A549 (cell line): ENCODE measurements at regions not wholly inside any gene's neighbourhood (a gene's known extent, or its start where the extent isn't known, plus 50 kb on each side); places are given as distances from the start of the nearest gene placed in this dataset.
A peak's percentile ranks its signal among the peaks of the same experiment; 100 is the strongest.

Source experiments
- ATAC-seq, 2 experiments: fragments of 200-7000 bp in 1 of 2; fragments of >200 bp in 1 of 2; cut with Nextera tagmentation in 1 of 2; cut with Tn5 transposase in 1 of 2; 3 replicates each; pipeline versions ENCODE4 v1.8.0 to v1.9.1; 2018 to 2020; ENCODE audit warnings: mild to moderate bottlenecking in 1 of 2, moderate library complexity in 1 of 2
- CTCF ChIA-PET: fragments of 300-600 bp; sonication (Branson Sonifier 250); formaldehyde crosslinking; extraction: SDS; loops from one replicate; lab custom pipeline; 2021; ENCODE audit warnings: antibody characterized with exemption, inconsistent platforms; lab: Yijun Ruan, JAX
- POLR2A ChIA-PET: fragments of 350-600 bp; formaldehyde crosslinking; extraction: SDS; loops from one replicate; lab custom pipeline; 2021; ENCODE audit warnings: antibody characterized with exemption, inconsistent platforms; lab: Yijun Ruan, JAX
- DNase-seq, 2 experiments: peaks; one replicate each; pipeline versions ENCODE4 v3.0.0 to v3.0.0-alpha.2; 2011 to 2016; ENCODE audit warnings: low read depth in 1 of 2, low spot score in 1 of 2
- FAIRE-seq: peaks from 2 replicates; lab custom pipeline; 2011; peaks lifted over from hg19 to GRCh38; lab: Jason Lieb, UNC
- H3K27ac ChIP-seq, 2 experiments: fragments of >200 bp; sonication (Bioruptor Twin); formaldehyde crosslinking; 3 replicates each; pipeline ENCODE4 v1.5.1; 2016 to 2017
- H3K4me1 ChIP-seq: fragments of >200 bp; sonication (Bioruptor Twin); formaldehyde crosslinking; 3 replicates; pipeline ENCODE4 v1.6.1; 2016
- H3K4me2 ChIP-seq: fragments of >200 bp; sonication (Bioruptor Twin); formaldehyde crosslinking; 3 replicates; pipeline ENCODE4 v1.6.1; 2016
- H3K4me3 ChIP-seq: fragments of >200 bp; sonication (Bioruptor Twin); formaldehyde crosslinking; 3 replicates; pipeline ENCODE4 v1.5.1; 2016
- H3K9me3 ChIP-seq: fragments of >200 bp; sonication (Bioruptor Twin); formaldehyde crosslinking; 3 replicates; pipeline ENCODE4 v1.6.1; 2016
- EHMT2 ChIP-seq: fragments of 200-600 bp; sonication (generic); IDR thresholded peaks from 2 replicates; pipeline ENCODE4 v1.6.1; 2016; ENCODE audit warnings: antibody characterized with exemption, low read depth, mild to moderate bottlenecking, moderate library complexity
- FOSB ChIP-seq: fragments of 250-450 bp; sonication (Bioruptor Pico); IDR thresholded peaks from 2 replicates; pipeline ENCODE4 v1.5.0; 2020; ENCODE audit warnings: mild to moderate bottlenecking, moderate library complexity
- FOXS1 ChIP-seq: fragments of 250-450 bp; sonication (Bioruptor Pico); IDR thresholded peaks from 2 replicates; pipeline ENCODE4 v1.5.0; 2020; ENCODE audit warnings: mild to moderate bottlenecking, moderate library complexity
- GATA3 ChIP-seq: IDR thresholded peaks from 2 replicates; pipeline ENCODE4 v1.6.1; 2012; ENCODE audit warnings: borderline replicate concordance
- HOXB5 ChIP-seq: fragments of 250-450 bp; sonication (Bioruptor Pico); IDR thresholded peaks from 2 replicates; pipeline ENCODE4 v1.5.0; 2020; ENCODE audit warnings: mild to moderate bottlenecking, moderate library complexity
- JUNB ChIP-seq: fragments of >200 bp; sonication (Bioruptor Twin); formaldehyde crosslinking; IDR thresholded peaks from 2 replicates; pipeline ENCODE4 v1.6.1; 2016
- MAFK ChIP-seq: fragments of 450-650 bp; IDR thresholded peaks from 2 replicates; pipeline ENCODE4 v1.6.1; 2014; ENCODE audit not compliant: partially characterized antibody
- MYC ChIP-seq: IDR thresholded peaks from 2 replicates; pipeline ENCODE4 v1.6.1; 2012; ENCODE audit warnings: mild to moderate bottlenecking, inconsistent platforms, low read length, improper control_type of control experiment, borderline replicate concordance
- NPAS2 ChIP-seq: fragments of 250-450 bp; sonication (Bioruptor Pico); IDR thresholded peaks from 2 replicates; pipeline ENCODE4 v1.8.0; 2022; ENCODE audit warnings: mild to moderate bottlenecking, moderate library complexity, borderline replicate concordance
- NR3C1 ChIP-seq: fragments of >200 bp; sonication (Bioruptor Twin); formaldehyde crosslinking; IDR thresholded peaks from 3 replicates; pipeline ENCODE4 v1.6.1; 2017
- PHF8 ChIP-seq: fragments of 200-600 bp; sonication (generic); IDR thresholded peaks from 2 replicates; pipeline ENCODE4 v1.6.1; 2016; ENCODE audit warnings: low read depth, mild to moderate bottlenecking, antibody characterized with exemption, moderate library complexity, borderline replicate concordance
- POLR2A ChIP-seq: IDR thresholded peaks from 2 replicates; pipeline ENCODE4 v1.6.1; 2012; ENCODE audit warnings: mild to moderate bottlenecking, low read length
- POLR2AphosphoS2 ChIP-seq: conservative IDR thresholded peaks from 2 replicates; pipeline ENCODE4 v1.6.1; 2012; ENCODE audit warnings: low read length, improper control_type of control experiment, inconsistent platforms
- RNF2 ChIP-seq: fragments of 200-600 bp; sonication (generic); IDR thresholded peaks from 2 replicates; pipeline ENCODE4 v1.6.1; 2016; ENCODE audit warnings: low read depth, mild to moderate bottlenecking, antibody characterized with exemption, moderate library complexity, borderline replicate concordance
- SMC3 ChIP-seq: fragments of >200 bp; sonication (Bioruptor Twin); formaldehyde crosslinking; IDR thresholded peaks from 3 replicates; pipeline ENCODE4 v1.6.1; 2018; ENCODE audit warnings: inconsistent platforms
- TFCP2L1 ChIP-seq: fragments of 250-450 bp; sonication (Bioruptor Pico); IDR thresholded peaks from 2 replicates; pipeline ENCODE4 v1.5.0; 2021; ENCODE audit warnings: mild to moderate bottlenecking
- ZSCAN20 ChIP-seq: fragments of 250-450 bp; sonication (Bioruptor Pico); IDR thresholded peaks from 2 replicates; pipeline ENCODE4 v1.8.0; 2022; ENCODE audit warnings: mild to moderate bottlenecking, moderate library complexity
- WGBS: methylation state at CpG from one replicate; pipeline ENCODE4 v1.1.6; 2017; ENCODE audit errors: missing lambda C conversion rate; 5-methylcytosine and 5-hydroxymethylcytosine counted together
- small RNA-seq, 6 experiments: library from RNA; depleted of rRNA; stranded (forward); fragments of <200 nt; gene quantifications; one replicate each; pipeline ENCODE3, GENCODE V24; 2012
- TF ChIP-seq, protein P1 (sequence below): fragments of 450-650 bp; IDR thresholded peaks from 2 replicates; pipeline ENCODE4 v1.6.1; 2014; ENCODE audit warnings: antibody characterized with exemption
- TF ChIP-seq, protein P2 (sequence below): fragments of 250-450 bp; sonication (Bioruptor Pico); IDR thresholded peaks from 2 replicates; pipeline ENCODE4 v1.5.0; 2020; ENCODE audit warnings: low read depth, mild to moderate bottlenecking, moderate library complexity

DNA sequence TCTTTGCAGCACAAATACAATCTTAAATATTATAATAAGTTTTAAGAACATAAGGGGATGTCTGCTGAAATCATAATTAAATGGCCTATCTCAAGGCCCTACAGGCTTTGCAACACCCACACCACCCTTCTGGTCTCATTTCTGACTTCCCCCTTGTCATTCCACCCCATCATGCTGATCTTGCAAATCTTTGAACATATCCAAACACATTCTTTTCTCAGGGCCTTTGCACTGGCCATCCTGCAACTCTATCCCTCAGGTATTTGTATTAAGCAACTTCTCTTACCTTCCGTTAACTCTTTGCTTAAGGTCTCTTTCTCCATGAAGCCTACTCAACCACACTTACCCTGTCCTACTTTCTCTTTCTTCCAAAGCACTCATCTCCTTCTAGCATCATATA, 51.8 kb upstream of the CCDC150 start:
- WGBS = 0% methylated on average over 1 of the region's 1 CpG
- TF ChIP-seq EHMT2 = no peak
- TF ChIP-seq, protein P1, sequence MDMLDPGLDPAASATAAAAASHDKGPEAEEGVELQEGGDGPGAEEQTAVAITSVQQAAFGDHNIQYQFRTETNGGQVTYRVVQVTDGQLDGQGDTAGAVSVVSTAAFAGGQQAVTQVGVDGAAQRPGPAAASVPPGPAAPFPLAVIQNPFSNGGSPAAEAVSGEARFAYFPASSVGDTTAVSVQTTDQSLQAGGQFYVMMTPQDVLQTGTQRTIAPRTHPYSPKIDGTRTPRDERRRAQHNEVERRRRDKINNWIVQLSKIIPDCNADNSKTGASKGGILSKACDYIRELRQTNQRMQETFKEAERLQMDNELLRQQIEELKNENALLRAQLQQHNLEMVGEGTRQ = no peak
- TF ChIP-seq MAFK = peak; percentile 76
- ATAC-seq (no peak), FAIRE-seq (no peak), DNase-seq (no peak)
- Histone ChIP-seq H3K4me3 (no peak overlapping the region), H3K27ac (no peak overlapping the region), H3K4me1 (peaks cover 29% of the 10 kb centered on the region), H3K4me2 (no peak overlapping the region), H3K9me3 (no peaks in the 10 kb centered on the region)
- CTCF ChIA-PET = no interaction called here
- POLR2A ChIA-PET = no interaction called here

- ChIA-PET CTCF (interaction anchor here (1.2 kb wide), 1 partner anchor 9 kb away, joined by 3 read pairs; no protein-coding TSS in a partner anchor), POLR2A (no interaction called here)
- no peak for ATAC-seq
- H3K27ac ChIP-seq = no peak overlapping the region
- no peaks in the 10 kb centered on the region for H3K9me3 ChIP-seq
- WGBS = 79% methylated on average over 1 of the region's 1 CpG
- TF ChIP-seq GATA3 (no peak), FOSB (CRISPR knock-in tag) (no peak), POLR2A (no peak), MYC (no peak), FOXS1 (CRISPR knock-in tag) (no peak), POLR2AphosphoS2 (no peak), RNF2 (no peak), ZSCAN20 (CRISPR knock-in tag) (no peak), SMC3 (no peak), TFCP2L1 (CRISPR knock-in tag) (no peak), NPAS2 (CRISPR knock-in tag) (no peak), HOXB5 (CRISPR knock-in tag) (no peak), JUNB (no peak), PHF8 (no peak), NR3C1 (no peak)
- TF ChIP-seq, protein P1 = no peak
- TF ChIP-seq, protein P2, sequence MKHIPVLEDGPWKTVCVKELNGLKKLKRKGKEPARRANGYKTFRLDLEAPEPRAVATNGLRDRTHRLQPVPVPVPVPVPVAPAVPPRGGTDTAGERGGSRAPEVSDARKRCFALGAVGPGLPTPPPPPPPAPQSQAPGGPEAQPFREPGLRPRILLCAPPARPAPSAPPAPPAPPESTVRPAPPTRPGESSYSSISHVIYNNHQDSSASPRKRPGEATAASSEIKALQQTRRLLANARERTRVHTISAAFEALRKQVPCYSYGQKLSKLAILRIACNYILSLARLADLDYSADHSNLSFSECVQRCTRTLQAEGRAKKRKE (CRISPR knock-in tag) = no peak
- no peak overlapping the region for H3K4me2 ChIP-seq
- H3K4me1 ChIP-seq = peaks cover 29% of the 10 kb centered on the region
- FAIRE-seq = no peak
- H3K4me3 ChIP-seq = no peak overlapping the region
- no peak for DNase-seq
Measured at GRCh38 chr2:196589419-196589818, 50.1 kb upstream of the CCDC150 start.

Small RNAs in the stretch of these regions (small RNA-seq; reads per million reads assigned to genes)
- 0 reads per million in 6 experiments for gene RN7SL820P
